Epithelial cell of proximal tubule (primary cell): ENCODE measurements at regions not wholly inside any gene's neighbourhood (a gene's known extent, or its start where the extent isn't known, plus 50 kb on each side); places are given as distances from the start of the nearest gene placed in this dataset.

Source experiments
- DNase-seq: peaks from one replicate; pipeline ENCODE4 v3.0.0-alpha.2; 2011; ENCODE audit warnings: low read depth
- H3K4me3 ChIP-seq: 2 replicates; pipeline ENCODE4 v1.5.1; 2011; ENCODE audit warnings: low read depth, mild to moderate bottlenecking, low read length
- CTCF ChIP-seq: conservative IDR thresholded peaks from 2 replicates; pipeline ENCODE4 v1.5.1; 2012; ENCODE audit warnings: low read depth, mild to moderate bottlenecking, low read length

GRCh38 chr16:20141956-20142355, 68.3 kb upstream of the GPR139 start:
- H3K4me3 ChIP-seq, result no peak overlapping the region
- no peak for DNase-seq
- TF ChIP-seq CTCF, result no peak

DNA sequence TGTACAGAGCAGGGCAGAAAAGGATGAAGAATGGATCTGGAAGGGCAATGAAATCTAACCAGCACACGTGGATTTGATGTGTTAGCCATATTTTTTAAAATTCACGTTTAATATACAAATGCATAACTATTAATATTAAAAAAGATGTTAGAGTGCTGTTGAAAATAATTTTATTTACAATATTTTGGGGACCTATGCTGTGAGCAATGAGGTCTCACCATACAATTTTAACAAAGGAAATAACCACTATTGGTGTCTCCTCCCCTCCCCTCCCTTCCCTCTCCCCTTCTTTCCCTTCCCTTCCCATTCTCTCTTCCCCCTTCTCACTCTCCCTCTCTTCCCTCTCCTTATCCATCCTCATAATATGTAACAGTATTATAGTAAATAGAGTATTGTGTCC, 64.2 kb upstream of the GPR139 start:
- DNase-seq, result no peak

DNA sequence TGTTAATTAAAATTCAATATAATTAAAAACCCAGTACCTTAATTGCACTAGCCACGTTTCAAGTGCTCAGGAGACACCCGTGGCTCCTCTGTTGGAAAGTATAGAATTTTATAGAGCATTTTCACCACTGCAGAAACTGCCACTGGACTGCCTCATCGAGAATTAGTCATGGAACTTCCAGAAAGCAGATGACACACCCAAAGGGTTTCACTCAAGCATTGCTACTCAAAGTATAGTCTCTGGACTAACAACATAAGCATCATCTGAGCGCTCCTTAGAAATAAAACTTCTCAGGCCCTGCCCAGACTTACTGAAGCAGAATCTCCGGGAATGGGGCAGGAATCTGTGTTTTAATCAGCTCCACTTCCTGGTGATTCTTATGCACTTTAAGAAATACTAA, 63.5 kb upstream of the GPR139 start:
- H3K4me3 ChIP-seq, result no peak overlapping the region
- DNase-seq, result no peak
- TF ChIP-seq CTCF, result no peak

More for the DNA sequence above, 64.2 kb upstream of the GPR139 start:
- no peak overlapping the region for H3K4me3 ChIP-seq
- TF ChIP-seq CTCF, result no peak

DNA sequence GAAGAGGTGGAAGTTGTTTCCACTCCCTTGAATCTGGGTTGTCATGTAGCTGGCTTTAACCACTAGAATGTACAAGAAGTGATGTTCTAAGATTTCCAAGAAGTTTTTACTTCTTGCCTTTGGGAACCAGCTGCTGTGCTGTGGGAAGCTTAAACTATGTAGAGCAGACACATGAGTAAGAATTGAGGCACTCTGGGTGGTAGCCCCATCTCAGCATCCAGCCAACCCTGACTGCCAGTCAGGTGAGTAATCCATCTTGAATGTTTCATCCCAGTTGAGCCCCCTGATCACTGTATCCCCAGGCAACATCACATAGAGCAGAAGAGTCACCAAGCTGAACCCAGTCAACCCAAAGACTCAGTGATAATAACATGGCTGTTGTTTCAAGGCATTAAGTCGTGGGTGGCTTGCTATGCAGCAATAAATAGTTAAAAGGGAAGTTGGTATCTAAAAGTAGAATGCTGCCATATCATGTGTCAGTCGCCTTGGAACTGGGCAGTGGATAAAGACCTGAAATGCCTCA, 62.8 kb upstream of the GPR139 start:
- H3K4me3 ChIP-seq, result no peak overlapping the region
- no peak for TF ChIP-seq CTCF
- DNase-seq, result no peak

- DNase-seq, result no peak
- no peak overlapping the region for H3K4me3 ChIP-seq
- no peak for TF ChIP-seq CTCF
Measured at GRCh38 chr16:20129375-20129774, 55.7 kb upstream of the GPR139 start.
